ENCODE measurements at regions not wholly inside any gene's neighbourhood (a gene's known extent, or its start where the extent isn't known, plus 50 kb on each side); places are given as distances from the start of the nearest gene placed in this dataset.

DNA sequence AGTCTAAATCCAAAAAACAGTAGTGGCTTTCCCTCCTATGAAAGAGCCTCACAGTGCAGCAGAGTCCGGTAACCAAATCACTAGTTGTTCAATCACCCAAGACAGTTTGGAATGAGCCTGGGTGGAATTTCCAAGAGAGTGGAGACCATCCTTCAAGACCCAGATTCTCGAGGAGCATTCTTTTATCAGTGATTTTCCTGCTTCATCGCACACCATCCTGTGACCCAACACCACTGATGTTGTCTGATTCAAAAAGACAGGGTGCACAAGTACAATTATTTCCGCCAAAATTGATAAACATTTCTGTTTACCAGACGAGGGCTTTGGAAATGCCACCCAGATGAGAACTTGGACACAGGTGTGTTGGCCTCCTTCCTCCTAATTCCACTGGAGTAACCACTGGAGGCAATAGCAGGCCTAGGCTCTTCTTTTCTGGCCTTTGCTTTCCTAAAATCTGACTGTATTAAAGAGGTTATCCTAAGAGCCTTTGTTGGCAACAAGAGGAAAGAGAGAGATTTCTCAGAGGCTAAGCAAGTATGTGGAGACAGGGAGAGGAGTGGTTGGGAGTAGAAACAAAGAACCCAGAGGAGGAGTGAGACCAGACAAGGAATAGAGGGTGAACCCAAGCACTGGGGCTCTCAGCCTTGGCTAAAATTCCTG, 56.3 kb upstream of the S1PR3 start:
- TF ChIP-seq POLR2A (IDR thresholded peaks at IDR 0.05) (no peak), POLR2AphosphoS5 (IDR thresholded peaks at IDR 0.05) (no peak)
- TF ChIP-seq, protein P1, sequence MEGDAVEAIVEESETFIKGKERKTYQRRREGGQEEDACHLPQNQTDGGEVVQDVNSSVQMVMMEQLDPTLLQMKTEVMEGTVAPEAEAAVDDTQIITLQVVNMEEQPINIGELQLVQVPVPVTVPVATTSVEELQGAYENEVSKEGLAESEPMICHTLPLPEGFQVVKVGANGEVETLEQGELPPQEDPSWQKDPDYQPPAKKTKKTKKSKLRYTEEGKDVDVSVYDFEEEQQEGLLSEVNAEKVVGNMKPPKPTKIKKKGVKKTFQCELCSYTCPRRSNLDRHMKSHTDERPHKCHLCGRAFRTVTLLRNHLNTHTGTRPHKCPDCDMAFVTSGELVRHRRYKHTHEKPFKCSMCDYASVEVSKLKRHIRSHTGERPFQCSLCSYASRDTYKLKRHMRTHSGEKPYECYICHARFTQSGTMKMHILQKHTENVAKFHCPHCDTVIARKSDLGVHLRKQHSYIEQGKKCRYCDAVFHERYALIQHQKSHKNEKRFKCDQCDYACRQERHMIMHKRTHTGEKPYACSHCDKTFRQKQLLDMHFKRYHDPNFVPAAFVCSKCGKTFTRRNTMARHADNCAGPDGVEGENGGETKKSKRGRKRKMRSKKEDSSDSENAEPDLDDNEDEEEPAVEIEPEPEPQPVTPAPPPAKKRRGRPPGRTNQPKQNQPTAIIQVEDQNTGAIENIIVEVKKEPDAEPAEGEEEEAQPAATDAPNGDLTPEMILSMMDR (IDR thresholded peaks at IDR 0.05 in 8 of 11, conservative IDR thresholded peaks at IDR 0.05 in 3 of 11), result no peak

Measured in spleen (tissue), 7 donors.